OCI-LY3 (cell line): ENCODE measurements at regions not wholly inside any gene's neighbourhood (a gene's known extent, or its start where the extent isn't known, plus 50 kb on each side); places are given as distances from the start of the nearest gene placed in this dataset.

ENCODE experiments used
- H2AFZ ChIP-seq: fragments of 200-600, 300-600 bp; shearing (Covaris generic); 2 replicates; pipeline ENCODE4 v1.6.0; 2014; ENCODE audit warnings: antibody characterized with exemption, low read depth, low read length
- H3K27ac ChIP-seq: fragments of 200-600, 300-600 bp; sonication (generic); 2 replicates; pipeline ENCODE4 v1.5.1; 2014; ENCODE audit warnings: mild to moderate bottlenecking, low read length, moderate library complexity, mixed read lengths
- H3K27me3 ChIP-seq: fragments of 200-600, 300-600 bp; sonication (generic); 2 replicates; pipeline ENCODE4 v1.6.1; 2014; ENCODE audit warnings: low read depth, low read length, mixed read lengths
- H3K36me3 ChIP-seq: fragments of 200-600, 300-600 bp; sonication (generic); replicated peaks from 2 replicates; pipeline ENCODE3; 2014; ENCODE audit warnings: low read depth, low read length, mixed read lengths
- H3K4me1 ChIP-seq: fragments of 300-600, 200-600 bp; sonication (generic); 2 replicates; pipeline ENCODE4 v1.6.1; 2014; ENCODE audit warnings: low read length, mixed read lengths
- H3K4me2 ChIP-seq: fragments of 200-600, 300-600 bp; sonication (generic); 2 replicates; pipeline ENCODE4 v1.6.1; 2014; ENCODE audit warnings: low read length, mixed read lengths
- H3K4me3 ChIP-seq: fragments of 300-600, 200-600 bp; sonication (generic); 2 replicates; pipeline ENCODE4 v1.5.1; 2014; ENCODE audit warnings: antibody characterized with exemption, mild to moderate bottlenecking, low read length, moderate library complexity
- H3K79me2 ChIP-seq: fragments of 300-600, 200-600 bp; shearing (Covaris generic); 2 replicates; pipeline ENCODE4 v1.6.1; 2014; ENCODE audit warnings: mild to moderate bottlenecking, low read length, mixed read lengths
- H3K9ac ChIP-seq: fragments of 300-600, 200-600 bp; shearing (Covaris generic); 2 replicates; pipeline ENCODE4 v1.6.0; 2014; ENCODE audit warnings: mild to moderate bottlenecking, low read length, moderate library complexity
- H3K9me3 ChIP-seq: fragments of 200-600, 300-600 bp; shearing (Covaris generic); 2 replicates; pipeline ENCODE4 v1.6.1; 2014; ENCODE audit warnings: low read length, mixed read lengths; ENCODE audit not compliant: insufficient read depth
- H4K20me1 ChIP-seq: fragments of 200-600, 300-600 bp; sonication (generic); 2 replicates; pipeline ENCODE4 v1.6.1; 2016; ENCODE audit warnings: low read length, mixed read lengths; ENCODE audit not compliant: insufficient read depth
- CTCF ChIP-seq: fragments of 200-600, 300-600 bp; sonication (generic); IDR thresholded peaks from 2 replicates; pipeline ENCODE4 v1.5.1; 2014; ENCODE audit warnings: antibody characterized with exemption, low read length, low read depth
- EZH2phosphoT487 ChIP-seq: fragments of 200-600 bp; shearing (Covaris generic); IDR thresholded peaks from 2 replicates; pipeline ENCODE4 v1.6.1; 2018; ENCODE audit warnings: antibody characterized with exemption, mixed run types, low read depth

- H3K9me3 ChIP-seq = no peaks in the 10 kb centered on the region
- H3K27ac ChIP-seq = no peak overlapping the region
- H3K4me3 ChIP-seq = no peak overlapping the region
- no peak overlapping the region for H2AFZ ChIP-seq
- no peaks in the 10 kb centered on the region for H3K4me1 ChIP-seq
- H3K79me2 ChIP-seq = no peaks in the 10 kb centered on the region
- no peaks in the 10 kb centered on the region for H3K36me3 ChIP-seq
- no peak for TF ChIP-seq EZH2phosphoT487
- TF ChIP-seq CTCF = no peak
- no peak overlapping the region for H3K4me2 ChIP-seq
- no peaks in the 10 kb centered on the region for H3K27me3 ChIP-seq
- H4K20me1 ChIP-seq = no peaks in the 10 kb centered on the region
- no peak overlapping the region for H3K9ac ChIP-seq
Measured at GRCh38 chr3:8077126-8077525, 424.5 kb upstream of the LMCD1 start.

- no peaks in the 10 kb centered on the region for H3K36me3 ChIP-seq
- H3K9me3 ChIP-seq = no peaks in the 10 kb centered on the region
- no peaks in the 10 kb centered on the region for H3K79me2 ChIP-seq
- no peaks in the 10 kb centered on the region for H4K20me1 ChIP-seq
- H3K4me2 ChIP-seq = no peak overlapping the region
- TF ChIP-seq EZH2phosphoT487 (no peak), CTCF (no peak)
- peaks cover 4% of the 10 kb centered on the region for H3K4me1 ChIP-seq
- no peak overlapping the region for H3K27ac ChIP-seq
- H3K4me3 ChIP-seq = no peak overlapping the region
- H2AFZ ChIP-seq = no peak overlapping the region
- no peak overlapping the region for H3K9ac ChIP-seq
- no peaks in the 10 kb centered on the region for H3K27me3 ChIP-seq
Measured at GRCh38 chr3:8080464-8080863, 421.2 kb upstream of the LMCD1 start.

- no peaks in the 10 kb centered on the region for H4K20me1 ChIP-seq
- H3K9me3 ChIP-seq = no peaks in the 10 kb centered on the region
- no peaks in the 10 kb centered on the region for H3K79me2 ChIP-seq
- H3K4me2 ChIP-seq = peak overlapping the region; percentile 46
- H3K27ac ChIP-seq = no peak overlapping the region
- TF ChIP-seq CTCF = no peak
- no peak for TF ChIP-seq EZH2phosphoT487
- H3K4me3 ChIP-seq = no peak overlapping the region
- no peak overlapping the region for H3K9ac ChIP-seq
- no peaks in the 10 kb centered on the region for H3K36me3 ChIP-seq
- H3K4me1 ChIP-seq = peaks cover 5% of the 10 kb centered on the region
- no peak overlapping the region for H2AFZ ChIP-seq
- no peaks in the 10 kb centered on the region for H3K27me3 ChIP-seq
Measured at GRCh38 chr3:8085498-8085897, 416.1 kb upstream of the LMCD1 start.

GRCh38 chr3:8087951-8088350 is 413.7 kb upstream of the LMCD1 start:
- H3K27ac ChIP-seq = no peak overlapping the region
- peaks cover 5% of the 10 kb centered on the region for H3K4me1 ChIP-seq
- no peaks in the 10 kb centered on the region for H3K27me3 ChIP-seq
- TF ChIP-seq EZH2phosphoT487 (no peak), CTCF (no peak)
- no peak overlapping the region for H3K4me3 ChIP-seq
- no peaks in the 10 kb centered on the region for H3K79me2 ChIP-seq
- H2AFZ ChIP-seq = no peak overlapping the region
- H3K9ac ChIP-seq = no peak overlapping the region
- no peak overlapping the region for H3K4me2 ChIP-seq
- H4K20me1 ChIP-seq = no peaks in the 10 kb centered on the region
- no peaks in the 10 kb centered on the region for H3K36me3 ChIP-seq
- H3K9me3 ChIP-seq = no peaks in the 10 kb centered on the region
